Ishikawa (cell line): ENCODE measurements at regions not wholly inside any gene's neighbourhood (a gene's known extent, or its start where the extent isn't known, plus 50 kb on each side); places are given as distances from the start of the nearest gene placed in this dataset.

Experiments used
- CEBPB ChIP-seq: IDR thresholded peaks from 2 replicates; pipeline ENCODE4 v1.6.1; 2012
- CREB1 ChIP-seq: IDR thresholded peaks from 2 replicates; pipeline ENCODE4 v1.6.1; 2012; ENCODE audit warnings: low read depth
- EGR1 ChIP-seq: IDR thresholded peaks from 2 replicates; pipeline ENCODE4 v1.6.1; 2012
- EP300 ChIP-seq: IDR thresholded peaks from 2 replicates; pipeline ENCODE4 v1.6.1; 2012; ENCODE audit warnings: borderline replicate concordance
- FOXM1 ChIP-seq: IDR thresholded peaks from 2 replicates; pipeline ENCODE4 v1.6.1; 2012; ENCODE audit warnings: low read depth, borderline replicate concordance
- MAX ChIP-seq: IDR thresholded peaks from 2 replicates; pipeline ENCODE4 v1.6.1; 2012
- NFIC ChIP-seq: IDR thresholded peaks from 2 replicates; pipeline ENCODE4 v1.6.1; 2012
- RAD21 ChIP-seq: IDR thresholded peaks from 2 replicates; pipeline ENCODE4 v1.6.1; 2012; ENCODE audit warnings: low read depth
- REST ChIP-seq: IDR thresholded peaks from 2 replicates; pipeline ENCODE4 v1.6.1; 2012; ENCODE audit warnings: low read depth, mild to moderate bottlenecking
- TAF1 ChIP-seq: IDR thresholded peaks from 2 replicates; pipeline ENCODE4 v1.6.1; 2012; ENCODE audit warnings: low read depth, mild to moderate bottlenecking
- TCF12 ChIP-seq: IDR thresholded peaks from 2 replicates; pipeline ENCODE4 v1.6.1; 2012; ENCODE audit warnings: low read depth
- TEAD4 ChIP-seq: IDR thresholded peaks from 2 replicates; pipeline ENCODE4 v1.6.1; 2012
- USF1 ChIP-seq: IDR thresholded peaks from 2 replicates; pipeline ENCODE4 v1.6.1; 2012
- YY1 ChIP-seq: IDR thresholded peaks from 2 replicates; pipeline ENCODE4 v1.6.1; 2012; ENCODE audit warnings: low read depth
- ZBTB7A ChIP-seq: IDR thresholded peaks from 2 replicates; pipeline ENCODE4 v1.6.1; 2012; ENCODE audit warnings: low read depth

GRCh38 chr3:102660653-102661052 lies 225.8 kb downstream of the ZPLD1 start:
- TF ChIP-seq TAF1 (no peak), USF1 (no peak), RAD21 (no peak), REST (no peak), EGR1 (no peak), CREB1 (no peak), FOXM1 (no peak), YY1 (no peak), CEBPB (no peak), TCF12 (no peak)

GRCh38 chr3:102661707-102662497 lies 227.1 kb downstream of the ZPLD1 start:
- TF ChIP-seq EGR1, result no peak
- TF ChIP-seq EP300, result no peak
- no peak for TF ChIP-seq REST
- no peak for TF ChIP-seq TEAD4
- TF ChIP-seq TAF1, result no peak
- no peak for TF ChIP-seq CEBPB
- no peak for TF ChIP-seq RAD21
- TF ChIP-seq TCF12, result no peak
- no peak for TF ChIP-seq NFIC
- no peak for TF ChIP-seq CREB1
- TF ChIP-seq USF1, result no peak
- no peak for TF ChIP-seq ZBTB7A
- TF ChIP-seq YY1, result no peak
- no peak for TF ChIP-seq MAX
- TF ChIP-seq FOXM1, result no peak

GRCh38 chr3:102662498-102662772 lies 227.6 kb downstream of the ZPLD1 start:
- TF ChIP-seq CEBPB (no peak), REST (no peak), EP300 (no peak), TAF1 (no peak), TEAD4 (no peak)

GRCh38 chr3:102664126-102664525 lies 229.3 kb downstream of the ZPLD1 start:
- no peak for TF ChIP-seq REST
- TF ChIP-seq TEAD4, result no peak
- no peak for TF ChIP-seq ZBTB7A
- TF ChIP-seq RAD21, result no peak
- TF ChIP-seq USF1, result no peak
- TF ChIP-seq YY1, result no peak
- TF ChIP-seq TCF12, result no peak
